GM12865 (cell line): ENCODE measurements at regions not wholly inside any gene's neighbourhood (a gene's known extent, or its start where the extent isn't known, plus 50 kb on each side); places are given as distances from the start of the nearest gene placed in this dataset.

Experiments
- DNase-seq: peaks from one replicate; pipeline ENCODE4 v3.0.0; 2010; ENCODE audit warnings: low read depth
- H3K4me3 ChIP-seq: 2 replicates; pipeline ENCODE4 v1.5.1; 2011; ENCODE audit warnings: mild to moderate bottlenecking, low read depth, low read length, control low read depth
- CTCF ChIP-seq: IDR thresholded peaks from 2 replicates; pipeline ENCODE4 v1.5.1; 2011; ENCODE audit warnings: low read length, control low read depth, low read depth, inconsistent platforms; ENCODE audit not compliant: insufficient read depth; ENCODE audit errors: missing control alignments

DNA sequence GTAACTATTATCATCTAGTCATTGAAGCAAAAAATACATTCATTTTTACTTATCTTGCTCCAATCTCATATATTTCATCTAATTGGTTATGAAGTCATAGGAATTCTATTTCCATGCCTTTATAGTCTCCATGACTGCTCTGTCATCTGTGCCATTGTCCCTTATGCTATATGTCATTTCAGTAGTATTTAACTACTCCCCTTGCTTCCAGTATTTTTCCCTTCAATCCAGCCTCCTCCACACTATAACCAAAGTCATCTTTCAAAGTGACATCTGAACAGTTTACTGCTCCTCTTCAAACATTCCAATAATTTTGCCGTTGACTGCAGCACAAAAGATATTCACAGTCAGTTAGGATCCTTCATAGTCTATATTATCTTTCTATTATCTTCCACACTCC is 216.6 kb upstream of the HS3ST5 start:
- DNase-seq, result no peak
- TF ChIP-seq CTCF, result no peak
- no peak overlapping the region for H3K4me3 ChIP-seq

- no peak for TF ChIP-seq CTCF
- no peak overlapping the region for H3K4me3 ChIP-seq
- DNase-seq, result no peak
These were observed 215.3 kb upstream of the HS3ST5 start for GRCh38 chr6:114558153-114558552.

DNA sequence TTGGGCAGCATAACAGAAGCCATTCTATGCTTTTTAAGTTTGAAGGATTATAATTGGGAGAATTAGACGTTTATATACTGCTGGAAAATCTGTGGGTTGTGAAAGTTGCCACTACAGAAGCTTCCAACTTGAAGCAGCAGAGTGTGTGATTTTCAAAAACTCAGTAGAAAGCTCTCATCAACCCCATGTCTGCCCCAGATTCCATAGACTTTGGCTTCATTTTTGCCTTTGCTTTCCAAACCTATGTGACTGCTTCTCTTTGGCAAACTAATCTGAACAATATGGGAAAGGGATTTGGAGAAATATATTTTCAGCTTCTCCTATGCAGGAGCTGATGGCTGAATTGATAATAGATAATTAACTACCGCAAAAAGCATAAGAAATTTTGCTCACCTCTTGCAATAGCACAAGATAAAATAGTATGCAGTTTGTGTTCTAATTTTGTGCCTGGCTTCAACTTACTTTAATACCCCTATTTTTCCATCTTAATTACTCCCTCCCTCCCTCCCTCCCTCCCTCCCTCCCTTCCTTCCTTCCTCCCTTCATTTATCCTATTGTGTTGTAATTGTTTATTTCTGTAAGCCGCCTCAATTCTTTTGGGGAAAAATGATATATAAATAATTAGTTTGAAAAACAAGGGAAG is 214.1 kb upstream of the HS3ST5 start:
- no peak for TF ChIP-seq CTCF
- DNase-seq, result no peak
- no peak overlapping the region for H3K4me3 ChIP-seq

GRCh38 chr6:114550316-114550715 is 207.5 kb upstream of the HS3ST5 start:
- no peak for DNase-seq
- no peak overlapping the region for H3K4me3 ChIP-seq
- TF ChIP-seq CTCF, result no peak

DNA sequence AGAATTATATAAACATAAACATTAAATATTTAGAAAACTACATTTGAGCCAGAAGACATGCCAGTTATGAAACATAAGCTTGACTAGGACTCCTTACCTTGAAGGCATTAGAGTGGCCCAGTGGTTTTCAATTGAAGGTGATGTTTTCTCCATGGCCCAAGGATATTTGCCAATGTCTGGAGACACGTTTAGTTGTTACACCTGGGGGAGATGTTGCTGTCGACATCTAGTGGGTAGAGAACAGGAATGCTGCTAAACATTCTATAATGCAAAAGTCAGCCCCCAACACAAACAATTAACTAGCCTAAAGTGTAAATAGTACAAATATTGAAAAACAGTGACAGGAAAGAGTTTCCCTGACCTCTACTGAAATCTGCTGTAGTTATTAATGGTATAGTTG is 200.9 kb upstream of the HS3ST5 start:
- TF ChIP-seq CTCF, result no peak
- DNase-seq, result no peak
- H3K4me3 ChIP-seq, result no peak overlapping the region

- no peak for DNase-seq
- TF ChIP-seq CTCF, result no peak
- no peak overlapping the region for H3K4me3 ChIP-seq
These were observed 199.0 kb upstream of the HS3ST5 start for GRCh38 chr6:114541794-114542193.

DNA sequence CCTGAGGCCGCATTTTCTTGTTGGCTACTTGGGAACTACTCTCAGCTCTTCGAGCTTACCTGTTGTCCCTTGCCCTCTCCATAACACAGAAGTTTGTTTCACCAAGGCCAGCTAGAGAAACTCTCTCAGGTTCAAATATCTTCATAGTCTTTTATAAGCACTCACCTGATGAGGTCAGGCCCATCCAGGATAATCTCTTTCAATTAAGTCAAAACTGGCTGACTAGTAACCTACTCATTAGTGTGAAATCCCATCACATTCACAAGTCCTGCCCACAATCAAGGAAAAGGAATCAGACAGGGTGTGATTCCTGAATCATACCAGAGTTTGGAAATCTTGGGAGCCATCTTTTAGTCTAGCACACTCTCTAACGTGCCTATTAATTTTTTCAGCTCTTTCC is 195.2 kb upstream of the HS3ST5 start:
- no peak for TF ChIP-seq CTCF

More for the DNA sequence above, 195.2 kb upstream of the HS3ST5 start:
- no peak for DNase-seq
- H3K4me3 ChIP-seq, result no peak overlapping the region
